Fibroblast of skin of right quadriceps (primary cell): ENCODE measurements at regions not wholly inside any gene's neighbourhood (a gene's known extent, or its start where the extent isn't known, plus 50 kb on each side); places are given as distances from the start of the nearest gene placed in this dataset.

Source experiments
- DNase-seq: peaks from one replicate; pipeline ENCODE4 v3.0.0-alpha.2; 2013

DNA sequence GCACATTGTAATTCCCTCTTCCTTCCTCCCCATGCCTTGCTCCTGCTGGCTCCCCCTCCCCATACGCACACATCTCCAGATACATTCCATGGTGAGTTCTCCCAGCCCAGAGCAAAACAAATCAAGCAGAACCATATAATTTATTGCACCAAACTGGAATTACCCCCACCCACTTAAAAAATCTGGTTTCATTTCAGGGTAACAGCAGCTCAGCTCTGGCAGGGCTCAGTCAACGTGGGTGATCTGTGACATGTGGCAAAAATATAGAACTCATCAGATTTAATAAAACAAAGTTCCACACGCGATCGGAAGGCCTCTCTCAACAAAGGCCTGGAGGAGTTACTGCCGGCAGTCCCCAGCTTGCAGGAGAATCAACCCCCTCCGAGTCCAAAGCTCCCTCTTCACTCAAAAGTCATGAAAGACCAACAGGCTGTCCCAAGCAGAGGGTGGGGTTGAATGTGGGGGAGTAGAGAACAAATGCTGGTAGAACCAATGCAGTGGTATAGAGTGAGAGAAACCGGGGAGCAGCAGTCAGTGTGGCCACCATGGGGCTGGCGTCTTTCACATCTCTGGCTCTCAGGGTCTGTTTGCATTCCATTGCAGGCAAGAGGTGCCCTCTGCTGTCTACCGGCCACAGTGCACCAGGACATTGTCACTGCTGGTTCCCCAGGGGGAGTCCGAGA, 323.3 kb upstream of the NT5E start:
- peak; percentile 94 for DNase-seq

GRCh38 chr6:85125526-85125925, 324.4 kb upstream of the NT5E start:
- DNase-seq: peak; percentile 45

GRCh38 chr6:85124472-85125354, 325.2 kb upstream of the NT5E start:
- peak; percentile 91 for DNase-seq

DNA sequence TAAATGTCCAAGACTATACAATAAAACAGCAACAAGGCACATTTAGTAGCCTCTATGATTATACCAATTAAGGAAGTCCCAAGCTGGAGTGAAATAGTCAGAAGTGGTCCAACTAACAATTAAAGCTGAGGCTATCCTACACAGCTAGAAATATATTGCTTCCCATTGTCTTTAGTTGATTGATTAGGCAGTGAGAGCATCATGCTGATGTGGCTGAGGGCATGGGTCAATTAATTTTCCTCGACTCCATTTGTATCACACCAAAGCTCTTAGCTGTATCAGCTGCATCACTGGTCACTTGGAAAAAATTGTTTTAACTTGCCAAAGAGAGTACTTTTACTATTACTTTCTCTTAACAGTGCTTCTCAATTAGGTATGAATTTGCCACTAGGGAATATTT, 328.7 kb upstream of the NT5E start:
- no peak for DNase-seq

DNA sequence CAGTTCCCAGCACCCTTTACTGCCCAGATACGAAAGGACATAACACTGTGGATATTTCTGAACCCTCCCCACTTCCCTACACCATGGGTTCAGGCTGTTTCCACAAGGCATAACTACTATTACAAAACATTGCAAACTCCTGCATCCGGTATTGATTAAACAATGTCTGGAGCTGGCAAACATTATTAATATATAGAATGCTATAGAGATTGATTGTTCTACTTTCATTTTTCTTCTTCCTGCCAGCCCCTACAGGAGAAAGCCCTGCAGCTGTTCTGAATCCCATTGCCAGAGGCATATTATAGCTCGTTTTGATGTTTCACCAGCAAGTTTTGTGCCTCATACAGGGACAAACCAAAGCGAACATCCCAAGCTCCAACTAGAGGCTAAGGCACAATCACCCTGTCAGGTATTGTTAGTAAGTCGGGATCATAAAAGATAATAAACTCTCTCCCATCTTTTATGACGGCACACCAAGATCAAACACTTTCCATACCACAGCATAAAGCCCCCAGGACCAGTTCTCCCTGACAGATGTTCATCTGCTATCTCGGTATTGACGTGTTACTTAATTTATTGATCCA, 331.1 kb upstream of the NT5E start:
- no peak for DNase-seq

- DNase-seq: no peak
Measured at GRCh38 chr6:85118233-85118632, 331.6 kb upstream of the NT5E start.

GRCh38 chr6:85116475-85116874, 333.4 kb upstream of the NT5E start:
- no peak for DNase-seq

GRCh38 chr6:85115876-85116275, 334.0 kb upstream of the NT5E start:
- no peak for DNase-seq

DNA sequence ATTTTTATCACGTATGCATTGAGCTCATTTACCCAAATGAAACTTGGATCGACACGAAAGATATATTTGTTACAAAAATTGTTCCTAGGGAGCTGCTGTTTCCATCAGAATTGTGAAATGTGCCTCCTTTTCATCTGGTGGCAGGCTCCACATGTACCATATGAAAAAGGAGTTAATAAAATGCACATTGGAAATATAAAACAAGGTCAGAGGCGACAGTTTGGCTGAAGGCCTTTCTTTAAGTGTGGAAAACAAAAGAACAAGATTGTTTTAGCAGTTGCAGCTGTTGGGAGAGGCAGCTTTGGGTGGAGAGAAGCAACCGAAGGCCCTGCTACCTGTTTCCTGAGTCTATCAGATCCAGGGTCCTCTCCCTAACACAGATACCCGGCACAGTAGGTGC, 334.5 kb upstream of the NT5E start:
- no peak for DNase-seq

DNA sequence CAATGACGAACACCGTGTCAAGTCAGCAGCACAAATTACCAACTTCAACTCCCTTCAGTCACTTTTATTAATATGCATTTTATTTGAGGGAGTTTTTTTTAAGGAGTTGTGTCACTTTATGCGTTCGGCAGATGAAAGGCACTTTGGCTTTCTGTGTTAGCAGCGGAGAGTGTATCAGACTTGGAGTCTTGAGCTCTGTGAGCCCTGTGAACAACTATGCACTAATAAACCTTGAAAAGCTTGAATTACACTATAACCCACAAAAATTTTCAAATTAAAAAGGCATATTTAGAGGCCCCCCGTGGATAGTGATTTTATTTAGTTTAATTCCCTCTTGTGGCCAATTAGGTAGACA, 335.3 kb upstream of the NT5E start:
- peak; percentile 52 for DNase-seq

DNA sequence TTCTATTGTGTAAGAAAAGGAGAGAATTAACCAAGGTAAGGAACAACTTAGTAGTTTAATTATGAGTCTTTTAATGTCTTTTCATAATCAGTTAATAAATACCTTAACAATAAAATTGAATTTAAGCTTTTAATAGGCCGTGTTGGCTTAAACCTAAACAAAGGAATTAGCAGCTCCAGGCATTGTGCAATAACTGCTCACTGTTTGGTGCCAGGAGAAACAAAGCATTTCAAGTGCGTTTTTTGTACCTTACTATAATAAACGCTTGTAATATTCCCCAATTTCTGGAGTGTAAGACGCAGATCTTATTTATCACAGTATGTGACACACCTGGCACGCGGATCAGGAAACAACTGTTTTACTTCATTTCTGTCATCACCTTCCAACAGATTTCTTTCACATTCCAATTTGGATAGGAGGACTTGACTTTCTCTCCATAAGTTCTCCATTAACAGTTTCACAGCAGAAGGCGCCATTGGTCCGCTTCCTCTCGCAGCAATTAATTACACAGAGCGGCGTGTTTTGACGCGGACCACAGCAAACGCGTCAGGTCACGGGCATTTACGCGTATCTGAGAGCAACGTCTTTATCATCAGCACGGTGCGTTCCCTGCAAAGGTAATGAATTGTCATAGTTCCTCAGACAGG, 335.8 kb upstream of the NT5E start:
- DNase-seq: peak; percentile 59

DNA sequence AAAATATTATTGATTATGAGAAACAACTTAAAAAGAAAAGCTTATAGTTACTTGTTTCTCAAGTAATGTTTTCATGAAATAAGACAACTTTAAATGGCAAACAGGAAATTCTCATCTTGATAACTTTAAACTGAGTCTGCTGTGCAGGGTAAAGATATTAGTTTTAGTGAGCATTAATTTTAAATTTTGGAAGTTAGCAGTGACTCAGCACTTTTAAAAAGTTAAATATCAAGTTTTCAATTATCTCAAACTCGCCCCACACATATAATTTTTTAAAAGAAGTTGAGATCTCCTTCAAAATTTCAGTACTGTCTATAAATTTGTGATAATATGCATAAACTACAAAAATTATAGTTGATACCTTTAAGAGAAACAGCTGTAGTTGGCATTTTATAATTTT, 337.3 kb upstream of the NT5E start:
- no peak for DNase-seq

- DNase-seq: peak; percentile 48
Measured at GRCh38 chr6:85111481-85112011, 338.3 kb upstream of the NT5E start.

DNA sequence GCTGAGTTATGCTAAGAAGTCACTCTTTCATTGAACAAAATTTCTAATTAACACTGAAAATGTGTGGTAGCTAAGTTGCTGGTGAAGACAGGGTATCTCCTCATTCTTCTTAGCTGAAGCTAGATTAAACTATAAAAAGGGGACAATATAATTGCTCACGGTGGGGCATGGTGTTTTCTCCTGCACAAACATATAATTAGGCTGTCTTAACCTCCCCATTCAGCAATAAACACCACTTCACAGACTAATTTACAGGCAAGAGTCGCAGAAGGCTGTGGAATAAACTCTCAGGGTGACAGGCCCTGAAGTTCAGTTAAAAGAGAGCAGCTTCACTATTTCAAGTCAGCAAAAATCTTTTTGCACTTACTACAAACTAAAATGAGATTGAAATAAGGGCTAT, 338.9 kb upstream of the NT5E start:
- DNase-seq: no peak

DNA sequence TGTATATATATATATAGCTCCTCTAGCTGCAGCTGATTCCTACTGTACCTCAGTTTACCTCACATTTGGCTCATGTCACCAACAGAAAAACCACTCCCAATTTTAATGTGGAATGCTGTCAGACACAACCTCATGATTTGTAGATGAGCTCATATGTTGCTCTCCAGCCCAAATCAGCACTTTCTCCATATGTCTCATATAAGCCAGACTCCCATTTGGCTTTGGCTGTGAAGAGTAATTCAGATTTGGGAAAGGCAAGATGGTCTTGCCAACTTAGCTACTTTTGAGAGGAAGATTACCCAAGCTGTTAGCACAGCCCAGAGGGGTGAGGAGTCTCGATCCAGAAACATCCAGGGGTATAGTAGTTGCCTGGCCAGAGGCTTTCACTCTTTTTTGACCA, 342.2 kb upstream of the NT5E start:
- DNase-seq: no peak

DNA sequence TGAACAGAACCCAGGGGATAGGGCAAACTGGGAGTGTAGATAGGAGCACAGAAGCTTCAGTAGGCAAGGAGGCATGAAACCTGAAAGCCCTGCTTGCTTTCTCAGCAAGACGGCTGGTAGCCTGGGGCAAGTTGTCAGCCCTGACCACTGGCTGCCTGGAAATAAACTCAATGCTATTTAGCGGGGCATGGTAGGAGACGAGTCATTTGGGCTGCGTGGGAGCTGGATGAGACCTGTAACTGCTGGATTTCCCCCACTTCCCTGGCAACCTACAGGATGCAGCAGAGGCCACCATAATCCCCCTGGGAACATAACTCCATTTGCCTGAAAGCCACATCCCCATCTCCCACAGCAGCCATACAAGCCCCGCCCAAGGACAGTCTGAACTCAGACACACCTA, 332.6 kb upstream of the TBX18 start:
- peak; percentile 36 for DNase-seq

DNA sequence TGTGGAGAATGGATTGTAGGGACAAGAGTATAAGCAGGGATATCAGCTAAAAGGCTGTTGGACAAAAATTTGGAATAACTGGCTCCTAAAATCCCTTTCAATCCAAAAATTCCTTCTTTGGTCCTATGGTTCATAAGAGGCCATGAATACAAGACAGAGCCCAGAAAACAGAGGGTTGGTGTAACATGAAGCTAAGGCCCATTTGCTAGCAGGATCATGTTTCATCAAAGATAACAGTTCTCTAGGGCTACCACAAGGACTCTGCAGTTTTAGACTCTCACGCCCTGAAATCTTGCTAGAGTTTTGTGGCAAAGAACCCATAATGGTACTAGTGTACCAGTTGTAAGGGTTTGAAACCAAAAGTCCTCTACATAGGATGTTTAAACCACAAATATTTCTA, 327.8 kb upstream of the TBX18 start:
- no peak for DNase-seq

DNA sequence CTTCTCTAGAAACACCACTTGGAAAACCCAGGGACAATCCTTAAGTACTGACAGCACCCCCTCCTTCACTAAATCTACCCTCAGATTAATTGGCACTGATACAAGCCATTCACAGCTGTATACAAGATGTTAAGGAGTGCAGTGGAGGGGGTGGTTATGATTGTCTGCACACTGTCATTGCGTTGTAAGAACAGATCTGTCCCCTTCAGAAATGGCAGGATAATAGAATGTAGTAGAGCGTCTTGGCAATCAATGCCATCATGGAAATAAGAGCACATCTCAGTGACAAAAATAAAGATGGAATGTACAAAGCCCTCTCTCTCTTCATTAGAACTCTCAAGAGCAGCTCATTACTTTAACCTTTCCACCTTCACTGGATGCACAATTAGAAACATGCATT, 324.9 kb upstream of the TBX18 start:
- DNase-seq: no peak

GRCh38 chr6:85085875-85086274, 321.5 kb upstream of the TBX18 start:
- DNase-seq: no peak

DNA sequence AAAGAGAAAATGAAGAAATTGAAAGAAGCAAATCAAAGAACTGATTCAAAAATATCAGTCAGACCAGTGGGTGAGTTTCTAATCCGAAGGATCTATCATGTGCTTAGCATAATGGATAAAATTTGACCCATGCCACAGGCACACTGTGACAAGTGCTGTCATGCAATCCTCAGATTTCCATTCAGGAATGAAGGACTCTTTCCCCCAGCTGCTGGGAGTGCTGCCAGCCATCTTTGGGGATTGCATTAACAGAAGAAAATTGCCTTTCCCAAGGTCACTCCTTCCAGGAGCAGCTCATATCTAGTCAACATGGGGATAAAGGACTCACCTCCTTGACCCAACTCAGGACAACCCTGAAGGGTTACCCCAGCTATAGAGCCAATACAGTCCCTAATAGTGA, 316.7 kb upstream of the TBX18 start:
- DNase-seq: no peak

DNA sequence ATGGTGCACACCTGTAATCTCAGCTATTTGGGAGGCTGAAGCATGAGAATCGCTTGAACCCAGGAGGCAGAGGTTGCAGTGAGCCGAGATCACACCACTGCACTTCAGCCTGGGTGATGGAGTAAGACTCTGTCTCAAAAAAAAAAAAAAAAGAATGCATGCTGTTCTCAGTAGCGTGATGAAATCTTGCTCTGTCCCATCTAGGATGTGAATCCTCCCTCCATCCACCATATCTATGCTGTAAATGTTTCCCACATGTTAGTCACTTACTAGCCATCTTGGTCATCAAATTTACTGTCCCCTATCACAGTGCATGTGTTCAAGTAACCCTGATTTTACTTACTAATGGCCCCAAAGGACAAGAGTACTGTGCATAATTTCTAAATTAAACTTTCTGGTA, 315.4 kb upstream of the TBX18 start:
- DNase-seq: no peak

DNA sequence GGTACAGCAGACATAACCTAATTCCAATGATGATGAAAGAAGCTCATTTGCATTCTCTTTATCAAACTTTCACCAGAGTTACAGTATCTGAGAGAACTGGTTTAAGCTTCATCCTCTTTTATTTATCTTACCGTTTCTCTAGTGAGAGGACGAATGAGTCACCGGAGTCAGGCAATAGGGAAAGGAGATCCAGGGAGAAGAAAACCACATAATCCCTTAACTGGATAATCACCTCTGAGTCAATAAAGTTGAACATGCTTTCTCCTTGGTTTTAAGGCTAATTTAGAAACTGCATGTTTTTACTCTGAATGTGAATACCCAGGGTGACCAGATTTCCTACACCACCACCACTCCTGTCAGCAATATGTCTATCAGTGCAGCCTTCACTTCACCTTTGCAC, 313.7 kb upstream of the TBX18 start:
- peak; percentile 98 for DNase-seq

DNA sequence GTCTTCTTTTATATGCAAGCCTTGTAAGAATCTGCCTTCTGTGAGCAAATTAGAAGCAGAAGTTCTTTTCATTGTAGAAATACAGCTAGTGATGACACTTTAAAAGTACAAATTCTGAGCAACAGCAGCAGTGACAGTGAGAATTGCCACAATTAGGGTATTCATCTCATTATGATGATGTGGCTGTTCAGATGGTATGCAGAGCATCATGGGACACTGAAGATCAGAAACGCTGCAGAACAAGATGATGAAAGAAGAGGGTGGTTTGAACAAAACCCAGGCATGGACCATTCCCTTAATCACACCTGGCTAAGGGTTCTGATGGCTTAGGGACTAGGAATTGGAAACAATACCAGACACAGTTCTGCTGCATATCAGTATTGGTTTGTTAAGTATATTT, 312.7 kb upstream of the TBX18 start:
- peak; percentile 71 for DNase-seq
